Heart left ventricle (tissue), 16 donors: ENCODE measurements at regions not wholly inside any gene's neighbourhood (a gene's known extent, or its start where the extent isn't known, plus 50 kb on each side); places are given as distances from the start of the nearest gene placed in this dataset.

Experiments used
- ATAC-seq, 4 donors: fragments of 200-7000 bp; cut with Tn5 transposase; one replicate each; pipeline ENCODE4 v1.9.1; 2020 to 2022; ENCODE audit warnings: moderate library complexity in 4 of 4, mild to moderate bottlenecking in 3 of 4, moderate number of reproducible peaks in 1 of 4
- DNase-seq, 5 donors: peaks; one replicate each; pipeline ENCODE4 v3.0.0-alpha.2; 2020
- H3K27ac ChIP-seq, 12 donors: fragments of 200-600 bp; sonication (generic) in 4 of 12; one replicate each; pipeline versions ENCODE4 v1.5.0 to v1.8.0; 2016 to 2022; ENCODE audit warnings: mild to moderate bottlenecking in 2 of 12
- H3K27me3 ChIP-seq, 9 donors: fragments of 200-600 bp; sonication (generic) in 2 of 9; one replicate each; pipeline versions ENCODE4 v1.5.1 to v1.8.0; 2016 to 2022; ENCODE audit warnings: mild to moderate bottlenecking in 3 of 9
- H3K36me3 ChIP-seq, 9 donors: fragments of 200-600 bp; sonication (generic) in 2 of 9; one replicate each; pipeline versions ENCODE4 v1.5.0 to v1.8.0; 2018 to 2022; ENCODE audit warnings: mild to moderate bottlenecking in 2 of 9
- H3K4me1 ChIP-seq, 12 donors: fragments of 200-600 bp; sonication (generic) in 4 of 12; one replicate each; pipeline versions ENCODE4 v1.5.0 to v1.8.0; 2016 to 2022; ENCODE audit warnings: mild to moderate bottlenecking in 3 of 12
- H3K4me3 ChIP-seq, 12 donors: fragments of 200-600 bp; sonication (generic) in 4 of 12; one replicate each; pipeline versions ENCODE4 v1.5.0 to v1.8.0; 2017 to 2022; ENCODE audit warnings: mild to moderate bottlenecking in 9 of 12, moderate library complexity in 4 of 12
- H3K9me3 ChIP-seq, 12 donors: fragments of 200-600 bp; sonication (generic) in 4 of 12; one replicate each; pipeline versions ENCODE4 v1.5.0 to v1.8.0; 2016 to 2022; ENCODE audit warnings: mild to moderate bottlenecking in 1 of 12
- CTCF ChIP-seq, 12 donors: fragments of 200-600 bp; sonication (generic) in 4 of 12; IDR thresholded peaks; one replicate each; pipeline versions ENCODE4 v1.5.0 to v1.8.0; 2018 to 2022; ENCODE audit warnings: antibody characterized with exemption in 12 of 12, mild to moderate bottlenecking in 5 of 12
- POLR2A ChIP-seq, 2 donors: fragments of 450-650 bp; IDR thresholded peaks; one replicate each; pipeline ENCODE4 v1.6.1; 2017; ENCODE audit warnings: antibody characterized with exemption in 2 of 2, mild to moderate bottlenecking in 2 of 2, moderate library complexity in 2 of 2
- WGBS, 4 donors: extraction: QIAGEN DNeasy Blood & Tissue Kit in 2 of 4; methylation state at CpG; one replicate each; pipeline versions ENCODE4 v1.1.5 to v1.1.7; 2013 to 2018; 5-methylcytosine and 5-hydroxymethylcytosine counted together
- intact Hi-C, 10 donors: fragments of 100-400 bp; cut with DNase I; formaldehyde crosslinking; loops; one replicate each; pipeline versions ENCODE4 v1.11.1 to v1.14.2; 2022
- donor health status: ischemic (EF 13 %, LVEDD 7.1; RV severe dilation, severe dysfunction).
- donor health status: healthy with polysubstance abuse.
- donor health status: DM: no; HTN: yes; CAD: no.
- donor health status: DM: no; HTN: no; CAD: no.
- donor health status: ischemic (EF 25% LVEDD 6.9; RV normal size, moderate dysfunction).
- donor health status: ischemic (EF 25% LVEDD 5.7; RV mildly dilated, moderate dysfunction).
- donor health status: healthy.
- donor health status: DM: yes; HTN: yes; CAD: no.
- donor health status: ischemic (EF 35%, LVEDD 5.7; RV mildly dilated, moderate dysfunction).
- donor health status: nonischemic (EF 11% LVEDD 7.7; RV severe dilation, severe dysfunction).
- donor health status: DM: yes; HTN: yes; CAD: no.
- donor health status: PGD.
- donor health status: ischemic (EF 29% LVEDD 5.4; RV normal size, mild dysfunction).
- donor health status: nonischemic (EF 23%, LVEDD 6.1; RV moderate dilation, normal function).

- H3K36me3 ChIP-seq = no peaks in the 10 kb centered on the region
- no peak for TF ChIP-seq CTCF (IDR thresholded peaks at IDR 0.05)
- no peak for TF ChIP-seq POLR2A (IDR thresholded peaks at IDR 0.05)
- ATAC-seq (no peak), DNase-seq (no peak)
- peaks cover 0 to 12% (median 2%) of the 10 kb centered on the region in 12 donors for H3K9me3 ChIP-seq
- intact Hi-C loops = no loop called here
- H3K4me1 ChIP-seq = no peaks in the 10 kb centered on the region
- 81 to 89% (median 83%) methylated on average over 4 of the region's 4 CpGs for WGBS, 4 donors
- H3K27me3 ChIP-seq = no peaks in the 10 kb centered on the region
- no peak overlapping the region for H3K4me3 ChIP-seq
- H3K27ac ChIP-seq = no peak overlapping the region
Measured at GRCh38 chr6:147750413-147750812, 241.9 kb downstream of the SAMD5 start.

- H3K36me3 ChIP-seq = no peaks in the 10 kb centered on the region
- H3K4me1 ChIP-seq = no peaks in the 10 kb centered on the region
- H3K4me3 ChIP-seq = no peak overlapping the region
- no peak for TF ChIP-seq POLR2A (IDR thresholded peaks at IDR 0.05)
- no peak overlapping the region for H3K27ac ChIP-seq
- ATAC-seq = no peak
- no peak for DNase-seq
- WGBS, 4 donors = 76 to 80% (median 78%) methylated on average over 6 of the region's 6 CpGs
- peaks cover 0 to 13% (median 2%) of the 10 kb centered on the region in 12 donors for H3K9me3 ChIP-seq
- H3K27me3 ChIP-seq = no peaks in the 10 kb centered on the region
- intact Hi-C loops = no loop called here
Measured at GRCh38 chr6:147751232-147751631, 242.7 kb downstream of the SAMD5 start.

- ATAC-seq (no peak), DNase-seq (no peak)
- Histone ChIP-seq H3K36me3 (no peaks in the 10 kb centered on the region), H3K4me1 (no peaks in the 10 kb centered on the region), H3K4me3 (no peak overlapping the region), H3K9me3 (peaks cover 0 to 13% (median 2%) of the 10 kb centered on the region in 12 donors), H3K27me3 (no peaks in the 10 kb centered on the region), H3K27ac (no peak overlapping the region)
- intact Hi-C loops = no loop called here
- TF ChIP-seq POLR2A (IDR thresholded peaks at IDR 0.05) (no peak), CTCF (IDR thresholded peaks at IDR 0.05) (no peak)
- WGBS, 4 donors = 72 to 75% (median 74%) methylated on average over 4 of the region's 4 CpGs
Measured at GRCh38 chr6:147752689-147753403, 244.4 kb downstream of the SAMD5 start.

GRCh38 chr6:147755999-147756398, 247.5 kb downstream of the SAMD5 start:
- no peaks in the 10 kb centered on the region for H3K27me3 ChIP-seq
- no peaks in the 10 kb centered on the region for H3K4me1 ChIP-seq
- H3K4me3 ChIP-seq = no peak overlapping the region
- no peak overlapping the region for H3K27ac ChIP-seq
- intact Hi-C loops = no loop called here
- peaks cover 0 to 13% (median 2%) of the 10 kb centered on the region in 12 donors for H3K9me3 ChIP-seq
- TF ChIP-seq POLR2A (IDR thresholded peaks at IDR 0.05) = no peak
- no peak for TF ChIP-seq CTCF (IDR thresholded peaks at IDR 0.05)
- DNase-seq (no peak), ATAC-seq (no peak)
- WGBS, 4 donors = 77 to 91% (median 86%) methylated on average over 3 of the region's 3 CpGs
- no peaks in the 10 kb centered on the region for H3K36me3 ChIP-seq

GRCh38 chr6:147756891-147757290, 248.4 kb downstream of the SAMD5 start:
- TF ChIP-seq CTCF (IDR thresholded peaks at IDR 0.05) (no peak), POLR2A (IDR thresholded peaks at IDR 0.05) (no peak)
- H3K27me3 ChIP-seq = no peaks in the 10 kb centered on the region
- H3K36me3 ChIP-seq = no peaks in the 10 kb centered on the region
- no peak overlapping the region for H3K27ac ChIP-seq
- no peak for ATAC-seq
- intact Hi-C loops = no loop called here
- DNase-seq = no peak
- peaks cover 0 to 13% (median 2%) of the 10 kb centered on the region in 12 donors for H3K9me3 ChIP-seq
- no peak overlapping the region for H3K4me3 ChIP-seq
- WGBS, 4 donors = 73 to 78% (median 75%) methylated on average over 3 of the region's 3 CpGs
- no peaks in the 10 kb centered on the region for H3K4me1 ChIP-seq
